ENCODE measurements at regions not wholly inside any gene's neighbourhood (a gene's known extent, or its start where the extent isn't known, plus 50 kb on each side); places are given as distances from the start of the nearest gene placed in this dataset.

GRCh38 chr3:147538034-147538433 lies 128.9 kb downstream of the ZIC1 start:
- Mint-ChIP-seq H3K36me3 (ENCODE audit: insufficient read depth) (no peaks in the 10 kb centered on the region), H3K4me3 (no peak overlapping the region), H3K27me3 (ENCODE audit: low read depth) (no peaks in the 10 kb centered on the region), H3K4me1 (ENCODE audit: low read depth) (no peaks in the 10 kb centered on the region), H3K9me3 (peaks cover 40% of the 10 kb centered on the region)
- DNase-seq: no peak
- no peak for ATAC-seq

DNA sequence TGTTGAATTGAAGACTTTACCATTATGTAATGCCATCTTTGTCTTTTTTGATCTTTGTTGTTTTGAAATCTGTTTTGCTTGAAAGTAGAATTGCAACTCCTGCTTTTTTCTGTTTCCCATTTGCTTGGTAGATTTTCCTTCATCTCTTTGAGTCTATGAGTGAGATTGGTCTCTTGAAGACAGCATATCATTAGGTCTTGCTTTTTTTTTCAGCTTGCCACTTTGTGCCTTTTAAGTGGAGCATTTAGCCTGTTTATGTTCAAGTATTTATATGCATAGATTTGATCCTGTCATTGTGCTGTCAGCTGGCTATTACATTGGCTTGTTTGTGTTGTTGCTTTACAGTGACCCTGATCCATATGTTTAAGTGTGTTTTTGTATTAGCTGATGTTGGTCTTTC lies 131.8 kb downstream of the ZIC1 start:
- no peak for ATAC-seq
- no peaks in the 10 kb centered on the region for H3K27me3 Mint-ChIP-seq (ENCODE audit: low read depth)
- H3K4me3 Mint-ChIP-seq: no peak overlapping the region
- no peak for DNase-seq
- no peaks in the 10 kb centered on the region for H3K36me3 Mint-ChIP-seq (ENCODE audit: insufficient read depth)
- H3K9me3 Mint-ChIP-seq: peaks cover 31% of the 10 kb centered on the region
- H3K4me1 Mint-ChIP-seq (ENCODE audit: low read depth): no peaks in the 10 kb centered on the region

DNA sequence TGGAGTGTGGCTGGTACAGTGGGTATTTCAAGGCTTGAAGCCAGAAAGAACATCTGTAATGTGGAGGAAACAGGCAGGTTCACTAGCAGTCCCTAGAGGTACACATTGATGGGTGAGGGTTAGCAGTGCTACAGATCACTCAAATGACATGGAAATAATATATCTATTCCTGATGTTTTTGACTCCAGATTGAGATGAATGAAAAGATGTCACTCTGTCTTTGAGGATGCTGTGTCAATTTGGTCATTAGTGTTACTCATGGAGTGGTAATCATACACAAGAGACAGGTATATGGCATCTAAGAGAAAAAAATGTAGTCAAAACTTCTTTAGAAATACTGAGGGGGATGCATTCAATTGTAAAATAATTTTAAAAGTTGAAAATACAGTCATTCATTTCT lies 135.1 kb downstream of the ZIC1 start:
- no peaks in the 10 kb centered on the region for H3K4me1 Mint-ChIP-seq (ENCODE audit: low read depth)
- no peaks in the 10 kb centered on the region for H3K36me3 Mint-ChIP-seq (ENCODE audit: insufficient read depth)
- ATAC-seq (no peak), DNase-seq (no peak)
- no peaks in the 10 kb centered on the region for H3K27me3 Mint-ChIP-seq (ENCODE audit: low read depth)
- peaks cover 28% of the 10 kb centered on the region for H3K9me3 Mint-ChIP-seq
- no peak overlapping the region for H3K4me3 Mint-ChIP-seq

DNA sequence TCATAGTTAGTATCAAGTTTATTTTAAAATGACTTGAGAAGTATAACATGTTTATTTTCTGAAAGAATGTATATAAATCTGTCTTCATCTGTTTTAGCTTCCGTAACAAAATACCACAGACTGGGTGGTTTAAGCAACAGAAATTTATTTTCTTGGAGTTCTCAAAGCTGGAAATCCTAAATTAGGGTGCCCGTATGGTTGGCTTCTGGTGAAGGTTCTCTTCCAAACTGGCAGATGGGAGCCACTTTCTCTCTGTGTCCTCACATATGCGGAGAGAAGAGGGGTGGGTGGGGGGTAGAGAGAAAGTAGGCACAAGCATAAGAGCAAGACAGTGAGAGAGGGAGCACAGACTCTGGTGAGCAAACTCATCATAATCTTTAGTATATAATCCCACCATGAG lies 142.3 kb downstream of the ZIC1 start:
- no peaks in the 10 kb centered on the region for H3K27me3 Mint-ChIP-seq (ENCODE audit: low read depth)
- H3K36me3 Mint-ChIP-seq (ENCODE audit: insufficient read depth): no peaks in the 10 kb centered on the region
- ATAC-seq: no peak
- no peak overlapping the region for H3K4me3 Mint-ChIP-seq
- H3K9me3 Mint-ChIP-seq: peaks cover 13% of the 10 kb centered on the region
- no peaks in the 10 kb centered on the region for H3K4me1 Mint-ChIP-seq (ENCODE audit: low read depth)
- DNase-seq: no peak

GRCh38 chr3:147554332-147554731 lies 145.2 kb downstream of the ZIC1 start:
- Mint-ChIP-seq H3K36me3 (ENCODE audit: insufficient read depth) (no peaks in the 10 kb centered on the region), H3K4me3 (no peak overlapping the region), H3K9me3 (peaks cover 8% of the 10 kb centered on the region), H3K27me3 (ENCODE audit: low read depth) (no peaks in the 10 kb centered on the region), H3K4me1 (ENCODE audit: low read depth) (no peaks in the 10 kb centered on the region)
- no peak for DNase-seq
- ATAC-seq: no peak

DNA sequence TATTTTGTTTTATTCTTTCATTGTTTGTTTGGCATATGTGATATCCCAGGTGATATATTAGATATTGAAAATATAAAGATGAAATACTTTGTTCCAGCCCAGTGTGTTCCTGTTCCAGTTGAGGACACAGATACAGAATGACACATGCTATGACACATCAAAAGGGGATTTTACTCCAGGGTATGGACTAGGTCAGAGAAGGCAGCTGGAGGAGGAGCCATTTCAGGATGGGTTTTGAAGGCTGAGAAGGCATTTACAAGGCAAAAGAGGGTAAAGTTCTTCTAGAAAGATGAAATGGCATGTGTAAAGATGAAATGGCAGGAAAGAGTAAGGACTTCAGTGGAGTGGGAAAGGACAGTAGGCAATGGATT lies 163.8 kb downstream of the ZIC1 start:
- H3K36me3 Mint-ChIP-seq (ENCODE audit: insufficient read depth): no peaks in the 10 kb centered on the region
- H3K4me1 Mint-ChIP-seq (ENCODE audit: low read depth): no peaks in the 10 kb centered on the region
- DNase-seq (no peak), ATAC-seq (no peak)
- H3K9me3 Mint-ChIP-seq: peaks cover 19% of the 10 kb centered on the region
- H3K27me3 Mint-ChIP-seq (ENCODE audit: low read depth): no peaks in the 10 kb centered on the region
- no peak overlapping the region for H3K4me3 Mint-ChIP-seq

- ATAC-seq (no peak), DNase-seq (no peak)
- H3K27me3 Mint-ChIP-seq (ENCODE audit: low read depth): no peaks in the 10 kb centered on the region
- H3K4me1 Mint-ChIP-seq (ENCODE audit: low read depth): no peaks in the 10 kb centered on the region
- peaks cover 25% of the 10 kb centered on the region for H3K9me3 Mint-ChIP-seq
- H3K36me3 Mint-ChIP-seq (ENCODE audit: insufficient read depth): no peaks in the 10 kb centered on the region
- H3K4me3 Mint-ChIP-seq: no peak overlapping the region
Measured at GRCh38 chr3:147574621-147575020, 165.5 kb downstream of the ZIC1 start.

- DNase-seq: no peak
- ATAC-seq: no peak
- Mint-ChIP-seq H3K4me3 (no peak overlapping the region), H3K36me3 (ENCODE audit: insufficient read depth) (no peaks in the 10 kb centered on the region), H3K27me3 (ENCODE audit: low read depth) (no peaks in the 10 kb centered on the region), H3K4me1 (ENCODE audit: low read depth) (no peaks in the 10 kb centered on the region), H3K9me3 (peaks cover 25% of the 10 kb centered on the region)
Measured at GRCh38 chr3:147575391-147575790, 166.2 kb downstream of the ZIC1 start.

DNA sequence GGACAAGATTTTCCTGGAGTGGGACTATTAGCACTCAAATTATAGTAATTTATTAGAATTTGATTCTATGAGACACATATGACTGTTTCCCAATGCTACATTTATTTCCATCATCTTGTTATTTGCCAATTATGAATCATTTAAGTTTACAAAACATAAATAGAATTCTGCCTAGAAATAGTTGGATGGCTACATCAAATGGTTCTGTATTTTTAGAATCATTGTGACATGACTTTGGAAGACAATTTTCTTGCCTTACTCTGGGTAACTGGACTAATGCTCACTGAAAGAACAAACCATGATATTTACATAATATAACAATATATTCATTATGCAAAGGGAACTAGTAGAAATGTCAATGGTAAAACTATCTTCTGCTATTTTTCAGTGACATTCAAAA lies 173.5 kb downstream of the ZIC1 start:
- no peaks in the 10 kb centered on the region for H3K4me1 Mint-ChIP-seq (ENCODE audit: low read depth)
- no peaks in the 10 kb centered on the region for H3K27me3 Mint-ChIP-seq (ENCODE audit: low read depth)
- ATAC-seq (no peak), DNase-seq (no peak)
- peaks cover 9% of the 10 kb centered on the region for H3K9me3 Mint-ChIP-seq
- H3K36me3 Mint-ChIP-seq (ENCODE audit: insufficient read depth): no peaks in the 10 kb centered on the region
- no peak overlapping the region for H3K4me3 Mint-ChIP-seq

GRCh38 chr3:147589016-147589415 lies 179.9 kb downstream of the ZIC1 start:
- Mint-ChIP-seq H3K27me3 (ENCODE audit: low read depth) (no peaks in the 10 kb centered on the region), H3K36me3 (ENCODE audit: insufficient read depth) (no peaks in the 10 kb centered on the region), H3K4me3 (no peak overlapping the region), H3K4me1 (ENCODE audit: low read depth) (no peaks in the 10 kb centered on the region), H3K9me3 (peaks cover 16% of the 10 kb centered on the region)
- ATAC-seq (no peak), DNase-seq (no peak)

- peaks cover 4% of the 10 kb centered on the region for H3K9me3 Mint-ChIP-seq
- no peaks in the 10 kb centered on the region for H3K27me3 Mint-ChIP-seq (ENCODE audit: low read depth)
- no peak overlapping the region for H3K4me3 Mint-ChIP-seq
- DNase-seq (no peak), ATAC-seq (no peak)
- H3K36me3 Mint-ChIP-seq (ENCODE audit: insufficient read depth): no peaks in the 10 kb centered on the region
- H3K4me1 Mint-ChIP-seq (ENCODE audit: low read depth): no peaks in the 10 kb centered on the region
Measured at GRCh38 chr3:147604136-147604535, 195.0 kb downstream of the ZIC1 start.

GRCh38 chr3:147613725-147614124 lies 204.6 kb downstream of the ZIC1 start:
- Mint-ChIP-seq H3K4me3 (no peak overlapping the region), H3K9me3 (no peaks in the 10 kb centered on the region), H3K36me3 (ENCODE audit: insufficient read depth) (no peaks in the 10 kb centered on the region), H3K4me1 (ENCODE audit: low read depth) (no peaks in the 10 kb centered on the region), H3K27me3 (ENCODE audit: low read depth) (no peaks in the 10 kb centered on the region)
- no peak for ATAC-seq
- DNase-seq: no peak

DNA sequence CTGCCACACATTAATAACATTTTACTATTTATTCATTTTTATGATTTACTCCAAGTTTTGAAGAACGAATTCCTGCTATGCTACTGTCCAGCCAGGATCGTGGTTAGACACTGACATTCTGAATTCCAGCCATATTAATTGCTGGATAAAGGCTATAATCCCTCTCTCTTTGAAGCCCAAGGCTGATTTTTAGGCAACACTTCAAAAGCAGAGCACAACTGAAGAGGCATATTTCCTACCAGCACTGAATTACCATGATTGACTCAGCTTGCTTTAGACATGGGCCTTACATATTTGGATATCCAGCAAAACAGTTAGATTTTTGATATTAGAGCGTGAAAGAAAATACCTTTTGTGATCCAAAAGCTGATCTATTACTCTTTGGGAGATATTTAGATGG lies 205.0 kb downstream of the ZIC1 start:
- no peak overlapping the region for H3K4me3 Mint-ChIP-seq
- no peak for ATAC-seq
- no peaks in the 10 kb centered on the region for H3K9me3 Mint-ChIP-seq

GRCh38 chr3:147615035-147615434 lies 205.9 kb downstream of the ZIC1 start:
- DNase-seq: no peak
- Mint-ChIP-seq H3K9me3 (no peaks in the 10 kb centered on the region), H3K4me1 (ENCODE audit: low read depth) (no peaks in the 10 kb centered on the region), H3K4me3 (no peak overlapping the region), H3K36me3 (ENCODE audit: insufficient read depth) (no peaks in the 10 kb centered on the region), H3K27me3 (ENCODE audit: low read depth) (no peaks in the 10 kb centered on the region)
- ATAC-seq: no peak

More for the DNA sequence above, 205.0 kb downstream of the ZIC1 start:
- no peaks in the 10 kb centered on the region for H3K36me3 Mint-ChIP-seq (ENCODE audit: insufficient read depth)
- no peaks in the 10 kb centered on the region for H3K4me1 Mint-ChIP-seq (ENCODE audit: low read depth)
- no peak for DNase-seq
- H3K27me3 Mint-ChIP-seq (ENCODE audit: low read depth): no peaks in the 10 kb centered on the region

DNA sequence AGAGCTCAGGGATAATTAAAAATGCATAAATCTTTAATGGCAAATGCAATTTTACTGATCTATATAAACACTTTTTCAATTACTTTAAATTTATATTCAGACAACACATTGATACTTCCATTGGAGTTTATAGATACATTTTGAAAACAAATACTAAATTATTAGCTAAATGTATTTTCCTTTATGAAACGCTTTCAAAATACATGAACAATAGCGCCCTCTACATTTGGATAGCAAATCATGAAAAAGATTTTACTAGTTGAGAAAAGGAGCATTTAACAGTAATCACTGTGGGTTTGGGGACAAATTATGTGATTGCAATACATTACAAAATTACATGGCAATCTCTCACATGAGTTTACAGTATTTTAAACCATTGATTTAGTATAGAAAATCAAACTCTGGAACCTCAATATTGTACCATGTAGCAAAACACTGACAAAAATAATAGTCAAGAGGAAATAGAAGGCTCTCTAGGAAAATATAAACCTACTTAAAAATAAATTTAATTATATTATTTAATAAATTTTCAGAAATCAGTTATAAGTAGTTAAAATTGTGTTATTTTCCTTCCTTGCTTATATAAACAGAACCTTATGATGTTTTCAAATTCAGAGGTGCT lies 207.9 kb downstream of the ZIC1 start:
- H3K27me3 Mint-ChIP-seq (ENCODE audit: low read depth): no peaks in the 10 kb centered on the region
- no peaks in the 10 kb centered on the region for H3K9me3 Mint-ChIP-seq
- ATAC-seq (no peak), DNase-seq (no peak)
- no peaks in the 10 kb centered on the region for H3K36me3 Mint-ChIP-seq (ENCODE audit: insufficient read depth)
- H3K4me1 Mint-ChIP-seq (ENCODE audit: low read depth): no peaks in the 10 kb centered on the region
- no peak overlapping the region for H3K4me3 Mint-ChIP-seq

- ATAC-seq: no peak
- H3K4me3 Mint-ChIP-seq: no peak overlapping the region
- no peaks in the 10 kb centered on the region for H3K4me1 Mint-ChIP-seq (ENCODE audit: low read depth)
- no peaks in the 10 kb centered on the region for H3K36me3 Mint-ChIP-seq (ENCODE audit: insufficient read depth)
- DNase-seq: no peak
- no peaks in the 10 kb centered on the region for H3K9me3 Mint-ChIP-seq
- H3K27me3 Mint-ChIP-seq (ENCODE audit: low read depth): no peaks in the 10 kb centered on the region
Measured at GRCh38 chr3:147618691-147619090, 209.5 kb downstream of the ZIC1 start.

All from activated T-cell treated with anti-CD3 and anti-CD28 coated beads, Interleukin-2, amount 50 U/mL, for 4 hours (primary cell).